SK-N-MC (cell line): ENCODE measurements at regions not wholly inside any gene's neighbourhood (a gene's known extent, or its start where the extent isn't known, plus 50 kb on each side); places are given as distances from the start of the nearest gene placed in this dataset.

Experiments
- EZH2 ChIP-seq: fragments of 200-600 bp; sonication (generic); IDR thresholded peaks from one replicate; pipeline ENCODE4 v1.6.1; 2017; ENCODE audit warnings: antibody characterized with exemption
- POLR2AphosphoS5 ChIP-seq: IDR thresholded peaks from 2 replicates; pipeline ENCODE4 v1.6.1; 2012; ENCODE audit warnings: mild to moderate bottlenecking, low read depth, low read length, borderline replicate concordance

DNA sequence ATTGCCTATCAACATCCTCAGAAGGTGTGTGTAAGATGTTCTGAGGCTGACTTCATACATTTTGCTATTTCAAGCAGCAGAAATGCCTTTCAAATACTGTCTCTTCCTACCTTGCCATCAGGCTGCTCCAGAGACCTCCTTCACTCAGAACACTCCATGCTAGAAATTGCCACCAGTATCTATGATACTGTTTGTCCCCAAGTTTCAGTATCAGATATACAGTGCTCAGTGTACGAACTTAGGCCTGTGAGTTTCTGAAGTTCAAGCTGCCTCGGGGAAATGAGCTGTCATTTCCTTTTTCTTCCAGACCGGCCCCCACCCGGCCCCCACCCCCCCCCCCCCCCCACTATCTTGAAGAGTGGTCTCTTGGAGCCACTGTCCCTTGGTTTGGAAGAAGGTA lies 373.4 kb upstream of the CHRM2 start:
- no peak for TF ChIP-seq POLR2AphosphoS5
- no peak for TF ChIP-seq EZH2
